NCI-H226 (cell line): ENCODE measurements at regions not wholly inside any gene's neighbourhood (a gene's known extent, or its start where the extent isn't known, plus 50 kb on each side); places are given as distances from the start of the nearest gene placed in this dataset.
"Not testable (repeated sequence)": the region's sequence is repeated elsewhere in the genome, so short reads cannot be mapped to it uniquely, and the experiment has no call there.

ENCODE experiments used
- DNase-seq: peaks from one replicate; pipeline ENCODE4 v3.0.0-alpha.2; 2015

DNA sequence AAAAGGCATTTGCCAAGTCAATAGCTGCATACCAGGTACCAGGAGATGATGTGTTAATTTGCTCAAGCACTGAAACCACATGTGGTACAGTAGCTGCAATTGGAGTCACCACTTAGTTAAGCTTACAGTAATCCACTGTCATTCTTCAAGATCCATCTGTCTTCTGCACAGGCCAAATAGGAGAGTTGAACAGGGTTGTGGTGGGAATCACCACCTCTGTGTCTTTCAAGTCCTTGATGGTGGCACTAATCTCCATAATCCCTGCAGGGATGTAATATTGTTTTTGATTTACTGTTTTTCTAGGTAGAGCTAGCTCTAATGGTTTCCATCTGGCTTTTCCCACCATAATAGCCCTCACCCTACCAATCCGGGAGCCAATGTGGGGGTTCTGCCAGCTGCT lies 91.9 kb downstream of the FCRL5 start:
- DNase-seq = no peak

DNA sequence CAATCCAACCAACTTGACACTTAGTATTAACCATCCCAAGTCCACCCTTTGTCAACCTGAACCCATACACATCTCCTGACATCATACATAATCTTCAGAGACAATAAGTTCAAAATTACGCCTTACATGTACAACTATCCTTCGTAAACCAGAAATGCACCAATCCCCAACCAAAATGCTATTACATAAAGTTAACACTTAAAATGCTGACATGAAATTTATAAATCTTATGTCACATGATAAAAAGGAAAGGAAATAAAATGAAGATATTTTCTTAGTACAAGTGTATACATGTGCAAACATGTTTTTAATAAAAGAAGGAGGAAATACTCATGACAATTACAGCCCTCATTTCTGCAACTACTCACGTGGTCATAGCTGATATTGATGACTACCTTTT lies 95.0 kb downstream of the FCRL5 start:
- no peak for DNase-seq

DNA sequence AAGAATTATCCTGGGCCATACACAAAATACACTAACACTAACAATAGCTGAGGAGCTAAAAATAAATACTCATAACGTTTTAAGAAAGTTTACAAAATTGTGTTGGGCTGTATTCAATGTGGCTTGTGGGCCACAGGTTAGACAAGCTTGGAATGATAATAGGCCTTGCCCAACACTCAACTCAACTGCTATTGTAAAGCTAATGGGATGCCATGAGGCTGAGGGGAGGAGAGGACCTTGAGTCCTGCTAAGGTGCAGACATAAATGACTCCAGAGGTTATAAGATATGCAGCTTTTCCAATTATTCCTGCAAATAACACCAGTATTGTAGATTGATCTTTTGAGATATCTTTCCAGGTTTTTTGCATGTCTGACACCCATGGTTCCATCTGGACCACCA lies 97.0 kb downstream of the FCRL5 start:
- no peak for DNase-seq

DNA sequence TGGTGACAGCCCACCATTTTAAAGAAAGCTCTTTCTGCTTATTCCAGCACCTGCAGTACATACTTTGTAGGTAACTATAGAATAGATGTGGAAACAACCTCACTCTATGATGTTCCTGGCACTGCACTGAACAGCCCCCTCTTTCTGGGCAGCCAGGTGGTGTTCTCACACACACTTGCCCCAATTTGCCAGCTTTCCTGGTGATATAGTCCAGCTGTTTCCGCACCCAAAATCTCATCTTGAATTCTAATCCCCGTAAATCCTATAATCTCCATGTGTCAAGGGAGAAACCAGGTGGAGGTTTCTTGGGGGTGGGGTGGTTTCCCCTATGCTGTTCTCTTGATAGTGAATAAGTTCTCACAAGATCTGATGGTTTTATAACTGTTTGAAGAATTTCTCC lies 102.2 kb downstream of the FCRL5 start:
- no peak for DNase-seq

DNA sequence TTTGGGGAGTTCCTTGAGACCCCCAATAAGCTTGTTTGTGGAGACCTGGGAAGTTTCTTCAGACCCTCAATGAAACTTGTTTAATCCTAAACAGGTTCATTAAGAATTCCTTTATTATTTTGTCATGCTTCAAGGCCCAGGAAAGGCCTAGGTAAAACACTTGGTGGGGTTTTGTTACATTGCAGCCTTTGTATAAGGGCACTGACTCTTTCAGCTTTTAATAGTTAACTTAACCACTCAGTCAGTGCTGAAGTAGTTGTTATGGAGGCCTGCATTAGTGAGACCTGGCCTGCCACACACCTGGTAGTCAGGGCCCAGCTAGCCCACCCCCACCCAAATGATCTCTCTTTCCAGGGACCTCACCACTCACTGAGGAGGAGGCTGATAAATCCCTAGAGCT lies 103.7 kb downstream of the FCRL5 start:
- no peak for DNase-seq

DNA sequence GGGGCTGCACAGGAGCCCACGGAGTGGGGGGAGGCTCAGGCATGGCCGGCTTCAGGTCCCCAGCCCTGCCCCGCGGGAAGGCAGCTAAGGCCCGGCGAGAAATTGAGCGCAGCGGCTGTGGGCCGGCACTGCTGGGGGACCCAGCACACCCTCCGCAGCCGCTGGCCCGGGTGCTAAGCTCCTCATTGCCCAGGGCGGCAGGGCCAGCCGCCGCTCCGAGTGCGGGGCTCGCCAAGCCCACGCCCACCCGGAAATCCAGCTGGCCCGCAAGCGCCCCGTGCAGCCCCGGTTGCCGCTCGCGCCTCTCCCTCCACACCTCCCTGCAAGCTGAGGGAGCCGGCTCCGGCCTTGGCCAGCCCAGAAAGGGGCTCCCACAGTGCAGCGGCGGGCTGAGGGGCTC lies 106.0 kb downstream of the FCRL5 start:
- not testable (repeated sequence) for DNase-seq

DNA sequence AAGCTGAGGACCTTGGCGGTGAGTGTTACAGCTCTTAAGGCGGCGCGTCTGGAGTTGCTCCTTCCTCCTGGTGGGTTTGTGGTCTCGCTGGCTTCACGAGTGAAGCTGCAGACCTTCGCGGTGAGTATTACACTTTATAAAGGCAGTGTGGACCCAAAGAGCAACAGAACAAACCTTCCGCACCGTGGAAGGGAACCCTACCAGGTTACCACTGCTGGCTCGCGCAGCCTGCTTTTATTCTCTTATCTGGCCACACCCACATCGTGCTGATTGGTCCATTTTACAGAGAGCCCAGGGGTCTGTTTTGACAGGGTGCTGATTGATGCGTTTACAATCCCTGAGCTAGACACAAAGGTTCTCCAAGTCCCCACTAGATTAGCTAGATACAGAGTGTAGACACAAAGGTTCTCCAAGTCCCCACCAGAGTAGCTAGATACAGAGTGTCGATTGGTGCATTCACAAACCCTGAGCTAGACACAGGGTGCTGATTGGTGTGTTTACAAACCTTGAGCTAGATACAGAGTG lies 106.6 kb downstream of the FCRL5 start:
- DNase-seq = not testable (repeated sequence)

DNA sequence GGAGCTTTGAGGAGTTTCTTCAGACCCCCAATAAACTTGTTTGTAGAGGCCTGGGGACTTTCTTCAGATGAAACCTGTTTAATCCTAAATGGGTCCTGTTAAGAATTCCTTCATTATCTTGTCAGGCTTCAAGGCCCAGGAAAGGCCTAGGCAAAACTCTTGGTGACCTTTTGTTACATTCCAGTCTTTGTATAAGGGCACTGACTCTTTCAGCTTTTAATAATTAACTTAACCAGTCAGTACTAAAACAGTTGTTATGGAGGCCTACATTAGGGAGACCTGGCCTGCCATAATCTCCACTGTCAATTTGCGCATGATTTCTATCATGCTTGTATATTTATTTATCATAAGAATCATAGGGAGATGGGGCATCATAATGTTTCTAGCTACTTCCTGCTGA lies 110.2 kb downstream of the FCRL5 start:
- DNase-seq = no peak

DNA sequence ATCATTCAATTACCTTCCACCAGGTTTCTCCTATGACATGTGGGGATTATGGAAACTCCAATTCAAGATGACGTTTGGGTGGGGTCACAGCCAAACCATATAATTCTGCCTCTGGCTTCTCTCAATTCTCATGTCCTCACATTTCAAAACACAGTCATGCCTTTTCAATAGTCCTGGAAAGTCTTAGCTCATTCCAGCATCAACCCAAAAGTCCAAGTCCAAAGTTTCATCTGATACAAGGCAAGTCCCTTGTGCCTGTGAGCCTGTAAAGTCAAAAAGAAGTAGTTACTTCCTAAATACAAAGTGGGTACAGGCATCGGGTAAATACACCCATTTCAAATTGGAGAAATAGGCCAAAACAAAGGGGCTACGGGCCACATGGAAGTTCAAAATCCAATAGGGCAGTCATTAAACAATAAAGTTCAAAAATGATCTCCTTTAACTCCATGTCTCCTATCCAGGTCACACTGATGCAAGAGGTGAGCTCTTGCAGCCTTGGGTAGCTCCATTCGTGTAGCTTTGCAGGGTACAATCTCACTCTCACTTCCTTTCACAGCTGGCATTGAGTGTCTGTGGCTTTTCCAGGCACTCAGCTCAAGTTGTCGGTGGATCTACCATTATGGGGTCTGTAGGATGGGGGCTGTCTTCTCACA lies 112.9 kb downstream of the FCRL5 start:
- no peak for DNase-seq

DNA sequence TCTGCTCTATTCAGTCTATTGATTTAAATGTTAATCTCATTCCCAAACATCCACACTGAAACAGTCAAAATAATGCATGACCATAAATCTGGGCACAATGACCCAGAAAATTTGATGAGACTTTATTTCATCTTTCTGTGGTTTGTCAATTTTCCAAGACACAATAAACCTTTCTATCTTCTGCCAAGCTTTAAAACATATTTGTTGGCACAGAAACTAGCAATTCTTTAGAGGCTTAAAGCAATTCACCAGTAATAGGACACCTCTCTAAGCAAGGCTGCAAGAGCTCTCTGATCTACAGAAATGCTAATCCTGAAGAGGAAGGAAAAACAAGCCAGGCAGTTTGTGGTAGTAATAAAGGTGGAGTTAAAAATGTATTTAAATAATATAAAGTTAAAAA lies 113.7 kb downstream of the FCRL5 start:
- no peak for DNase-seq

DNA sequence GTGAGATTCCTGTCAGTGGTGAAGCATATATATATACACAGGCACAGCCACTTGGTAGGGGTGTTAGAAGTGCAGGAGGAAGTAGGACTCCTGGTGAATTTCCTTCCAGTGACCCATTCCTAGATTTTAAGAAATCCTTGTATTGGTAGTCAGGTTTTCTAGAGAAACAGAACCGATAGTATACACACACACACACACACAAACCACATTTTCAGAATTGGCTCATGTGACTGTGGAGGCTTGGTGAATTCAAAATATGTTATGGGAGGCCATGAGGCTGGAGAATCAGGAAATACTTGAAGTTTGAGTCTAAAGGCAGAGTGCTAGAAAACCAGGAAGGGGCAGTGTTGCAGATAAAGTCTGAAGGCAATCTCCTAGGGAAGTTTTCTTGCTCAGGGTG lies 114.2 kb downstream of the FCRL5 start:
- peak; percentile 35 for DNase-seq

DNA sequence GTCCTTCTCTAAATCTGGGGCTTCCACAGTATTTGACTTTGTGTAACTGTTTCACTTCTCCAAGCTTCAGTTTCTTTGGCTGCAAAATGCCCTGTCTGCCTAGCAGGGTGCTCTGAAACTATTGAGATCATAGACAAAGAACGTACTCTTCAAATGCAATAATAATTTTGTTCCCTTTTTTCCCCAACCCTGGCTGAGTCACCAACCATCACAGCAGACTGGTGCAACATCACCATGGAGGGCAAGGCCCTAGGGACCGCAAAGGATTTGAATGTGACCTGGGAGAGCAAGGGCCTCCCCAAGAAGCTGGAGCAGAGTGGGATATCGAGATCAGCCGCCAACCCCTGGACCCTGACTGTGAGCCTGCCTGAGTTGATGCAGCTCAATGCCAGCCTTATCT lies 115.0 kb downstream of the FCRL5 start:
- DNase-seq = no peak

DNA sequence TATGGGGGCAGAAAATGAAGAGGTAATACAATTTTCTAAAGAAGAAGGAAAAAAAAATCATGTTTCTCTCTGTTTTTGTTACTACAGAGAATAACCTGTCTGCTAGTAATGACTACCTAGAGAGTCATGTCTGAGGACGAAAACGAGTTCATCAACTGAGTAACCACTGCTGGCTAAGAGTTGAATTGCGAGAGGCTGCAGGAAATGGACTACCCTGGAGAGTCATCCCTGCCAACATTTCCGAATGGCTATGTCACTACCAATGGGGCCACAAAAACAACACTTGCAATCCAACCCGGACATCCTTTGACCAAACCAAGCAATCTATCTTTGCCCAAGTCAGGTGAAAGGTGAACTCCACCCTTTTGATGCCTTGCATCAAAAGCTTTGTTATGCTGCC lies 120.6 kb downstream of the FCRL5 start:
- DNase-seq = peak; percentile 69

DNA sequence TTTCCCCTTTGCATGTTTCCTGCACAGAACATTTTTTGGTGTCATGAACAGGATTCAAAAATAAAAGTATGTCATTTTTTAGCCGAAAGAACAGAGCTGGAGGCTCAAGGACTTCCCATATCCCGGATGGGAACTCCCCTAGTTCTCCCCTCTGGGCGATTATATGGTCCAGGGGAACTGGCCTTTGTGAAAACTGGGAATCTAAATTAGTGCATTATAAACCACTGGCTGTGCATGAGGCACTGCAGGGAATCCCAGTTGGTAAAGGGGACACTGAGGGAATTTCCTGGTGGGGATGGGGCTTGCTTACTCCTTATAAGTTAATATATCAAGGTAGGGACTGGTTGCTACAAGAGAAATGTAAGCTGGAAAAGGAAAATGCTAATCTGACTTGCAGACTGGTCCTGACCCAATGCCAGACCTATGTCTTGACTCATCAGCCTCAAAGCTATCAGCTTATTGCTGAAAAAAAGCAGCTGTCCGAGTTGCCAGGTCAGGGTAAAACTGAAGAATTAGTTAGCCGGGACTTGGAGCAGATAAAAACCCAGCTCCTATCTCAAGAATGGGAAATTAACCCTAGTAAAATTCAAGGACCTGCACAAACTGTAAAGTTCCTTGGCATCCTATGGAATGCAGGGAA lies 122.6 kb downstream of the FCRL5 start:
- DNase-seq = peak; percentile 66

DNA sequence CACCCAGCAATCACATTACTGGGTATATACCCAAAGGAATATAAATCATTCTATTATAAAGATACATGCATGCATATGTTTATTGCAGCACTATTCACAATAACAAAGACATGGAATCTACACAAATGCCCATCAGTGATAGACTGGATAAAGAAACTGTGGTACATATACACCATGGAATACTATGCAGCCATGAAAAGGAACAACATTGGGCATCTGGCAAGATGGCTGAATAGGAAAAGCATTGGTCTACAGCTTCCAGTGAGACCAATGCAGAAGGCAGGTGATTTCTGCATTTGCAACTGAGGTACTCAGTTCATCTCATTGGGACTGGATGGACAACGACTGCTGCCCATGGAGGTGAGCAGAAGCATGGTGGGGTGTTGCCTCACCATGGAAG lies 128.6 kb downstream of the FCRL5 start:
- not testable (repeated sequence) for DNase-seq

DNA sequence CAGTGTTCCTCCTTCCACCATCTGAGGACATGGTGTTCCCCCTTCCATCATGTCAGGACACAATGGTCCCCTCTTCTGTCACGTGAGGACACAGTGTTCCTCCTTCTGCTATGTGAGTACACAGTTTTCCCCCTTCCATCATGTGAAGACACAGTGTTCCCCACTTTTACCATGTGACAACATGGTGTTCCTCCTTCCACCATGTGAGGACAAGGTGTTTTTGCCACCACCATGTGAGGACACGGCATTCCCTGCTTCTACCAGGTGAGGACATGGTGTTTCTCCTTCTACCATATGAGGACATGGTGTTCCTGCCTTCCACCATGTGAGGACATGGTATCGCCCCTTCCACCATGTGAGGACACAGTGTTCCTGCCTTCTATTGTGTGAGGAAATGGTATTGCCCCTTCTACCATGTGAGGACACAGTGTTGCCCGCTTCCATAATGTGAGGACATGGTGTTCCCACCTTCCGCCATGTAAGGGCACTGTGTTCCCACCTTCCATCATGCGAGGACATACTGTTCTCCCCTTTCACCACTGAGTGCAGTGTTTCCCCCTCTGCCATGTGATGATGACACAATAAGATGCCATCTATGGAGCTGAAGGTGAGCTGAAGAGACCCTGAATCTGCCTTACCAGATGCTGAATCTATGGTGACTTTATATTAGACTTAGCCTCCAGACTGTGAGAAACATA lies 132.3 kb downstream of the FCRL5 start:
- no peak for DNase-seq

DNA sequence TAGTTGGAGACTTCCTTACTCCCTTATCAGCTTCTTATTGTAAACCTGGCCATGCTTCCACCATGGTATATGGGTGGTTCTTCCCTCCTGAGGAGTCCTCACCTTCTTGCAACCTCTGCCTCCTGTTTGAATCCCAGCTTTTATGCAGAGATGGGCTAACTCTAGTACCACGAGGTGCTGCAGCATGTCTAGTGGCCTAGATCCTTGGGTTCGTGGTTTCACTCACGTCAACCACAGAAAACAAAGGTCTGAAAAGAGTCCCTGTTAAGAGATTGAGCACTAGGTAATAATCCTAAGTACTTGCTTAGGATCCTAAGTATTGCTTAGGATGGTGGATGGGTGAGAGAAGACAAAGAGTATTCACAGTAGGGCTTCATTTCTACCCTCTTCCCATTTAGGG lies 133.7 kb downstream of the FCRL5 start:
- DNase-seq = no peak

DNA sequence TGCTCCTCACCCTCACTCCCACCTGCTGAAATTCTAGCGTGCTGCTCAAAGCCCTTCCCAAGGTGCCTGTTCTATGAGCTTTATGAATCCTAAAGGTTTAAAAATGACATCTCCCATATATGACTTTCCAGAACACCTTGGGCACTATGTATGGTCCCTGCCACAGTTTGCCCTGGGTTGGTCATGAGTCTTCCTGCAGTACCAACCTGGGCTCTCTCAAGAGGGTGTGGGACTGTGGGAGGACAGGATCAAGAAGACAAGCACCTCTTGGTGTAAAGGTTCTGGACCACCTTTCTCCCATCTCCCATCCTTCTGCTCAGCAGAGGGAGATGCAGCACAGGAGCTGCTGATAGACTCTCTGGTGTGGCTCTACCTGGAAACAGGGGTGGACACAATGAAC lies 134.1 kb downstream of the FCRL5 start:
- DNase-seq = no peak

DNA sequence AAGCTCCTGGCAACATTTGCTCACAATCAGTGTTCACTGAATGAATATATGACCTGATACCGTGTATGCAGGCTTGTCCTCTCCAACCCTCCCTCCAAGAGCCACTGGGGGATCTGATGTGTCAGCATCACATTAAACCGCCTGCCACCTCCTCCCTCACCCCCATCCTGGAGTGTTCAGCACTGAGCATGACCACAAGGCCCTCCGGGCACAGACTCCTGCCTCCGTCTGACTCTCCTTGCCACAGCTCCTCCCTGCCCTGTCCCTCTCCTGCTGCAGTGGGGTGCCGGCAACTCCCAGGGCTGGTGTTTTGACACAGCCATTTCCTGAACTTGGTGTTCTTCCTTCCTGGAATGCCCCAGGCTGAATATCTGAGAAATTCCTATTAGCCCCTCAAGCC lies 136.7 kb downstream of the FCRL5 start:
- no peak for DNase-seq

DNA sequence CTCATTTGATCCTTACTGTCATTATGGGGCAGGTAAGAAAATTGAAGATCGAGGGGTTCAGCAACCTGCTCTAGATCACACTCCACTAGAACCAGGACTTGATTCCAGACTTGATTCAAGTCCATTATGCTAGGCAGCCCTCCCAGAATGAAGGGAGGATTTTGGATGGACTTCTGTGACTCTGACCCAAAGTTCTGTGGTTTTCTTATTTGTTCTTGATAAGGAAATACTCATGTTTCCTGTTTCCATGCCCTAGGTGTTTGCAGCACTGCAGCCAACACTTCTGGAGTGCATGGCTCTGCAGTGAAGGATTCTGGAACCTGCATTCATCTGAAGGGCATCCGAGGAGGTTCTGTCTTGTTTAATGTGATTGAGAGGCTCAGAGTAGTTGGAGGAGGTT lies 140.0 kb downstream of the FCRL5 start:
- DNase-seq = no peak

DNA sequence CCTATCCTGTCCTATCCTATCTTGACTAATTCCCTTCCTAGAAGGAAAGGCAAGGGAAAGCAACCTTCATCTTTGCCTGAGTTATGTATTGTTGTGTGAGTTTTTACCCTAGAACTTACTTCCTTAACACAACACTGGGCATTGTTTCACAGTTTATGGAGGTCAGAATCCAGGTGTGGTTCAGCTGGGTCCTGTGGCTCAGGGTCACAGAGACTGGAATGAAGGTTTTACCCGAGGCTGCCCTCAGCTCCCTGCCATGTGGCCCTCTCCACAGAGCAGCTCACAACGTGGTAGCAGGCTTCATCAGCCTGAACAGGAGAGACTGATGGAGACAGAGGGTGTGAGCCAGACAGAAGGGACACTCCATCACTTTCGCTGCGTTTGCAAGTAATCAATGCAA lies 140.5 kb downstream of the FCRL5 start:
- DNase-seq = no peak

DNA sequence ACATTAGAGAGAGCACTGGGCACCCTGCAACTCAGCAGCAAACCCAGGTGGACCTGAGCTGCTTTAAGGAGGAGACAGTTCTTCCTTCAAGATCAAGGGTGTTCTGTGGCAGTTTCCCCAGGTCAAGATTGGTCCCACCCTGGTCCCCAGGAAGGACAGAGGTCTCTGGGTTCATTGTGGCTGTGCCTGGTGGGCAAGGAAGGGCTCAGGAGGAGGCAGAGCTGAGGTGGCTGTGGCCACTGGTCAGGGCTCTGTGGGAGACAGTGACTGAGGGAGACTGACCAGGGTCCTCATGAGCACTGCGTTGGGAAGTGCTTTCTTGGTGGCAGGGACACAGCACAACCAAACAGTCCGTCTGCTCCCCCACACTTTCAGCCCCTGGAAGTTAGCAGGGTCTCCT lies 141.3 kb downstream of the FCRL5 start:
- DNase-seq = no peak

DNA sequence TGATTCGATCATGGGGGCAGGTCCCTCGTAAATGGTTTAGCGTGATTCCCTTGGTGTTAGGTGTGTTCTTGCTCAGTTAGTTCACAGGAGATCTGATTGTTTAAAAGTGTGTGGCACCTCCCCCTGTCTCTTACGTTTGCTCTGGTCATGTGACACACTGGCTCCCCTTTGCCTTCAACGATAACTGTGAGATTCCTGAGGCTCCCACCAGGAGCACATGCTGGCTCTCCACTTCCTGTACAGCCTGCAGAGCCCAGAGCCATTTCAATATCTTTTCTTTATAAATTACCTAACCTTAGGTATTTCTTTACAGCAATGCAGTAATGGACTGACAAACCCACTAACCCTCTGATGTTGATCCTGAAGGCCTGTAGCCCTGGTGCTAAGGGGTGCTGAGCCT lies 141.9 kb downstream of the FCRL5 start:
- no peak for DNase-seq

DNA sequence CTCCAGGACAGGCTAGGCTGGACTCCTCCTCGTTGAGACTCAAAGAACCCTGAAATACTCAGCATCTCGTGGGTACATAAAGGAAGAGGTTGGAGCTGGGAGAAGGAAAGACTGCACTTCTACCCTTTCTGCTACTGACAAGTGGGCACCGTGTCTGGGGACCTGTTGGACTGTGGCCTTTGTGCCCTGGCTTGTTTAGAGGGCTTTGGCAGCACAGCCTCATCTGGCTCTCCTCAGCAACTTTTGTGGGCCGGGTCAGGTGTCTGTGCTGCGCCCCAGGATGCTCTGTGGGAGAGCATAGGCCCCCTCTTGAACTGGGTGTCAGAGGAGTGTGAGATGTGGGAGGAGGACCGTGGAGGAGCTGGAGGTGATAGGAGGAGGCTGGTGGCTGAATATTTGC lies 142.4 kb downstream of the FCRL5 start:
- DNase-seq = no peak
